Osteoblast (primary cell): ENCODE measurements at regions not wholly inside any gene's neighbourhood (a gene's known extent, or its start where the extent isn't known, plus 50 kb on each side); places are given as distances from the start of the nearest gene placed in this dataset.

Experiments
- DNase-seq: peaks from one replicate; pipeline ENCODE4 v3.0.0; 2011; ENCODE audit warnings: low spot score, mixed read lengths; ENCODE audit not compliant: insufficient read length; ENCODE audit errors: missing footprints
- H2AFZ ChIP-seq: 2 replicates; pipeline ENCODE4 v1.6.0; 2011; ENCODE audit warnings: mild to moderate bottlenecking, low read length
- H3K27ac ChIP-seq: 2 replicates; pipeline ENCODE4 v1.5.1; 2011; ENCODE audit warnings: mild to moderate bottlenecking, low read depth, low read length, moderate library complexity
- H3K27me3 ChIP-seq: 2 replicates; pipeline ENCODE4 v1.6.0; 2012; ENCODE audit warnings: mild to moderate bottlenecking, control low read depth, inconsistent platforms, low read length, moderate library complexity; ENCODE audit not compliant: insufficient read depth
- H3K36me3 ChIP-seq: 2 replicates; pipeline ENCODE4 v1.5.1; 2011; ENCODE audit warnings: mild to moderate bottlenecking, low read length, control low read depth, moderate library complexity; ENCODE audit not compliant: insufficient read depth
- H3K4me1 ChIP-seq: 2 replicates; pipeline ENCODE4 v1.5.1; 2011; ENCODE audit warnings: mild to moderate bottlenecking, low read length, control low read depth, moderate library complexity; ENCODE audit not compliant: insufficient read depth
- H3K4me2 ChIP-seq: 2 replicates; pipeline ENCODE4 v1.6.0; 2011; ENCODE audit warnings: mild to moderate bottlenecking, low read length; ENCODE audit not compliant: insufficient read depth
- H3K4me3 ChIP-seq: fragments of 200-600 bp; sonication (generic); 3 replicates; pipeline ENCODE4 v1.5.1; 2012; ENCODE audit warnings: mild to moderate bottlenecking, low read length, inconsistent platforms; ENCODE audit not compliant: insufficient read depth
- H3K79me2 ChIP-seq: 2 replicates; pipeline ENCODE4 v1.6.0; 2012; ENCODE audit warnings: mild to moderate bottlenecking, low read length, control low read depth, inconsistent platforms; ENCODE audit not compliant: insufficient read depth
- H3K9me3 ChIP-seq: 2 replicates; pipeline ENCODE4 v1.5.1; 2011; ENCODE audit warnings: low read depth, low read length, control low read depth
- H4K20me1 ChIP-seq: 2 replicates; pipeline ENCODE4 v1.6.0; 2012; ENCODE audit warnings: mild to moderate bottlenecking, low read length, control low read depth; ENCODE audit not compliant: insufficient read depth
- TF ChIP-seq, protein P1 (sequence below): IDR thresholded peaks from 2 replicates; pipeline ENCODE4 v1.5.1; 2011; ENCODE audit warnings: mild to moderate bottlenecking, low read depth, low read length, moderate library complexity; ENCODE audit errors: extremely low read depth

DNA sequence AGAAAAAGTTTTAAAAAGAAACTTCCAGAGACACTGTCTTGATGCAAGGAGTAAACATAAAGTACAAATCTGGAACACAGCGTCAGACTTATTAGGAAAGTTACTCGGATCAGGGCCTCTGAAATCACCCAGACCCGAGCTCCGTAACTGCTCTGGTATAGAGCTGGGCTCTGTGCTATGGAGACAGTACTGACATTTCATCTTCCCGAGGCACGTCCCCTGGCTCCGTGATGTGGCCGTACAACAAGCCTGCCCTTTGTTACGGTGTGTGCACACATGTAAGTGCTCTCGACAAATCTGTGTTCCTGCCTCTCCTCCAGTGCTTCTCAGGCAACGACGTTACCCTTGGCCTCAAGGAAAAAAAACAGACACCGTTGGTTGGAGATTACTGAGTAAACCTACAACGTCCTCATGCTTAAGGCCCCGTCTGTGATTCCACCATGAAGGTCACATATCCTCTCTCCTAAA is 107.0 kb upstream of the IRF2BP2 start:
- no peak overlapping the region for H3K27ac ChIP-seq
- no peaks in the 10 kb centered on the region for H4K20me1 ChIP-seq
- H3K36me3 ChIP-seq, result no peaks in the 10 kb centered on the region
- no peak overlapping the region for H3K4me3 ChIP-seq
- no peaks in the 10 kb centered on the region for H3K27me3 ChIP-seq
- H3K79me2 ChIP-seq, result no peaks in the 10 kb centered on the region
- no peak overlapping the region for H3K4me2 ChIP-seq
- TF ChIP-seq, protein P1, sequence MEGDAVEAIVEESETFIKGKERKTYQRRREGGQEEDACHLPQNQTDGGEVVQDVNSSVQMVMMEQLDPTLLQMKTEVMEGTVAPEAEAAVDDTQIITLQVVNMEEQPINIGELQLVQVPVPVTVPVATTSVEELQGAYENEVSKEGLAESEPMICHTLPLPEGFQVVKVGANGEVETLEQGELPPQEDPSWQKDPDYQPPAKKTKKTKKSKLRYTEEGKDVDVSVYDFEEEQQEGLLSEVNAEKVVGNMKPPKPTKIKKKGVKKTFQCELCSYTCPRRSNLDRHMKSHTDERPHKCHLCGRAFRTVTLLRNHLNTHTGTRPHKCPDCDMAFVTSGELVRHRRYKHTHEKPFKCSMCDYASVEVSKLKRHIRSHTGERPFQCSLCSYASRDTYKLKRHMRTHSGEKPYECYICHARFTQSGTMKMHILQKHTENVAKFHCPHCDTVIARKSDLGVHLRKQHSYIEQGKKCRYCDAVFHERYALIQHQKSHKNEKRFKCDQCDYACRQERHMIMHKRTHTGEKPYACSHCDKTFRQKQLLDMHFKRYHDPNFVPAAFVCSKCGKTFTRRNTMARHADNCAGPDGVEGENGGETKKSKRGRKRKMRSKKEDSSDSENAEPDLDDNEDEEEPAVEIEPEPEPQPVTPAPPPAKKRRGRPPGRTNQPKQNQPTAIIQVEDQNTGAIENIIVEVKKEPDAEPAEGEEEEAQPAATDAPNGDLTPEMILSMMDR, result no peak
- DNase-seq, result no peak
- H3K4me1 ChIP-seq, result peaks cover 38% of the 10 kb centered on the region
- H3K9me3 ChIP-seq, result no peaks in the 10 kb centered on the region
- H2AFZ ChIP-seq, result no peak overlapping the region

DNA sequence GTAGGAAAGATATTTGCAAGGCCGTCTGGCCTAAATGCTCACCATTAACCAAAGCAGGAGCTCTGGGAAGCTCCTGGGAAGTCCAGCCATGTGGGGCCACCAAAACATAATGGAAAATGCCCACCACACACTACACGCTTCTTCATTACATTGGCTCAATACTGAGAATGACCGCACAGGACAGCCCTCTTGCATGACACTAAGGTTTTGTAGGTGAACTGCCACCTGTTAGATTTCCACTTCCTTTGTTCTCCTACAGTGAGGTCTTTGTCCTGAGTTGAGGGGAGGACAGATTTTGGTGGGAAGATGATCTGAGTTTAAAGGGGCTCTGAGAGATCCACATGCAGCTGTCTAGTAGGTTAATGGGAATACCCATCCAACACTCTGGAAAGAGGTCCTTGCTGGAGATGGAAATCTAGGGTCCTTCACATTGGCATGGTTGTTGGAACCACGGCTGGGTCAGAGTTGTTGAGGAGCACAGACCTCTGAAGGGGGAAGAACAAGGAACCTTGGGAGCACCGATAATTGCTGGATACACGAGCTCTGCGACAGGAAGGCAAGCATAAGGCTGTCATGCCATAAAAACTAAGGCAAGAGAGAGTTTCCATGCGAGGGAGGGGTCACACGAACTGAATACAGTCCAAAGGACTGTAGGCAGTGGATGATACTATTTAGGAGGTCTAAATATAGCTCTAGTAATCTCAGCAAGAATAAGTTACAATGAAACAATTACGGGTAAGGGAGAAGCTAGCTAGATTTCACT is 105.5 kb upstream of the IRF2BP2 start:
- H3K9me3 ChIP-seq, result no peaks in the 10 kb centered on the region
- no peak overlapping the region for H3K4me2 ChIP-seq
- H3K27ac ChIP-seq, result no peak overlapping the region
- H3K36me3 ChIP-seq, result no peaks in the 10 kb centered on the region
- TF ChIP-seq, protein P1, result no peak
- H3K79me2 ChIP-seq, result no peaks in the 10 kb centered on the region
- peaks cover 34% of the 10 kb centered on the region for H3K4me1 ChIP-seq
- no peaks in the 10 kb centered on the region for H3K27me3 ChIP-seq
- H4K20me1 ChIP-seq, result no peaks in the 10 kb centered on the region
- DNase-seq, result no peak
- H2AFZ ChIP-seq, result no peak overlapping the region
- no peak overlapping the region for H3K4me3 ChIP-seq

- DNase-seq, result no peak
- Histone ChIP-seq H3K4me3 (no peak overlapping the region), H3K36me3 (no peaks in the 10 kb centered on the region), H3K9me3 (no peaks in the 10 kb centered on the region), H3K4me2 (no peak overlapping the region), H4K20me1 (no peaks in the 10 kb centered on the region), H3K27me3 (no peaks in the 10 kb centered on the region), H3K4me1 (peaks cover 24% of the 10 kb centered on the region), H3K27ac (no peak overlapping the region), H2AFZ (no peak overlapping the region), H3K79me2 (no peaks in the 10 kb centered on the region)
- TF ChIP-seq, protein P1, result no peak
These were observed 103.9 kb upstream of the IRF2BP2 start for GRCh38 chr1:234713859-234714258.

GRCh38 chr1:234713440-234713839 is 103.5 kb upstream of the IRF2BP2 start:
- Histone ChIP-seq H3K9me3 (no peaks in the 10 kb centered on the region), H3K4me1 (peaks cover 19% of the 10 kb centered on the region), H2AFZ (no peak overlapping the region), H4K20me1 (no peaks in the 10 kb centered on the region), H3K36me3 (no peaks in the 10 kb centered on the region), H3K4me3 (no peak overlapping the region), H3K27ac (no peak overlapping the region), H3K27me3 (no peaks in the 10 kb centered on the region), H3K4me2 (no peak overlapping the region), H3K79me2 (no peaks in the 10 kb centered on the region)
- no peak for DNase-seq
- TF ChIP-seq, protein P1, result no peak
